KMS-11 (cell line): ENCODE measurements at regions not wholly inside any gene's neighbourhood (a gene's known extent, or its start where the extent isn't known, plus 50 kb on each side); places are given as distances from the start of the nearest gene placed in this dataset.

Experiments
- H2AFZ ChIP-seq: fragments of 200-600 bp; sonication (generic); 2 replicates; pipeline ENCODE4 v1.6.1; 2016; ENCODE audit warnings: antibody characterized with exemption, mixed run types, low read depth
- H3K27ac ChIP-seq: fragments of 200-600 bp; sonication (generic); 2 replicates; pipeline ENCODE4 v1.6.1; 2016; ENCODE audit warnings: mild to moderate bottlenecking, mixed run types
- H3K27me3 ChIP-seq: fragments of 200-600 bp; sonication (generic); 2 replicates; pipeline ENCODE4 v1.6.1; 2017; ENCODE audit warnings: mild to moderate bottlenecking, low read depth, mixed run types, moderate library complexity; ENCODE audit not compliant: insufficient read depth
- H3K36me3 ChIP-seq: fragments of 200-600 bp; sonication (generic); 2 replicates; pipeline ENCODE4 v1.6.1; 2017; ENCODE audit warnings: mild to moderate bottlenecking, mixed run types; ENCODE audit not compliant: insufficient read depth
- H3K4me1 ChIP-seq: fragments of 200-600 bp; sonication (generic); 2 replicates; pipeline ENCODE4 v1.6.1; 2016; ENCODE audit warnings: mild to moderate bottlenecking, low read depth, mixed run types; ENCODE audit not compliant: poor library complexity, severe bottlenecking
- H3K4me2 ChIP-seq: fragments of 200-600 bp; sonication (generic); 2 replicates; pipeline ENCODE4 v1.7.0; 2016; ENCODE audit warnings: mild to moderate bottlenecking, mixed run types
- H3K4me3 ChIP-seq: fragments of 200-600 bp; sonication (generic); IDR thresholded peaks from 2 replicates; pipeline ENCODE4 v1.6.1; 2017; ENCODE audit warnings: low read depth, low read length, mixed read lengths; ENCODE audit not compliant: insufficient read depth
- H3K79me2 ChIP-seq: fragments of 200-600 bp; sonication (generic); 2 replicates; pipeline ENCODE4 v1.6.1; 2016; ENCODE audit warnings: low read depth, mixed run types; ENCODE audit not compliant: insufficient read depth
- H3K9ac ChIP-seq: fragments of 200-600 bp; sonication (generic); 2 replicates; pipeline ENCODE4 v1.6.1; 2016; ENCODE audit warnings: mild to moderate bottlenecking, mixed run types
- H4K20me1 ChIP-seq: fragments of 200-600 bp; sonication (generic); 2 replicates; pipeline ENCODE4 v1.6.1; 2016; ENCODE audit warnings: mild to moderate bottlenecking, mixed run types; ENCODE audit not compliant: insufficient read depth
- TF ChIP-seq, protein P1 (sequence below): fragments of 200-600 bp; sonication (generic); conservative IDR thresholded peaks from 2 replicates; pipeline ENCODE4 v1.6.1; 2017; ENCODE audit warnings: low read depth, mild to moderate bottlenecking, antibody characterized with exemption, low read length, moderate library complexity, mixed read lengths

DNA sequence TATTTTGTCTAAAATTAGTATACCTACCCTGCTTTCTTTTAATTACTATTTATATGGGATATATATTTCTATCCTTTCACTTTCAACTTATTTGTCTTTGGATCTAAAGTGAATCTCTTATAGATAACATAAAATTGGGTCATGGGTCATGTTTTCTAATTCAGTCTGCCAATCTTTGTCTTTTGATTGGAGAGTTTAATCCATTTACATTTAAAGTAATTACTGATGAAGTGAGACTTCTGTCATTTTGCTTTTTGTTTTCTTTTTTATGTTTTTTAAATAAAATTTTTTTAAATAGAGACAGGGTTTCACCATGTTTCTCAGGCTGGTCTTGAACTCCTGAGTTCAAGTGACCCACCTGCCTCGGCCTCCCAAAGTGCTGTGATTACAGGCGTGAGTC lies 50.5 kb upstream of the PRDM1 start:
- H3K27ac ChIP-seq = no peak overlapping the region
- H3K4me2 ChIP-seq = no peak overlapping the region
- H3K9ac ChIP-seq = no peak overlapping the region
- no peaks in the 10 kb centered on the region; the same call in 1 of the 2 replicates for H3K36me3 ChIP-seq
- TF ChIP-seq, protein P1, sequence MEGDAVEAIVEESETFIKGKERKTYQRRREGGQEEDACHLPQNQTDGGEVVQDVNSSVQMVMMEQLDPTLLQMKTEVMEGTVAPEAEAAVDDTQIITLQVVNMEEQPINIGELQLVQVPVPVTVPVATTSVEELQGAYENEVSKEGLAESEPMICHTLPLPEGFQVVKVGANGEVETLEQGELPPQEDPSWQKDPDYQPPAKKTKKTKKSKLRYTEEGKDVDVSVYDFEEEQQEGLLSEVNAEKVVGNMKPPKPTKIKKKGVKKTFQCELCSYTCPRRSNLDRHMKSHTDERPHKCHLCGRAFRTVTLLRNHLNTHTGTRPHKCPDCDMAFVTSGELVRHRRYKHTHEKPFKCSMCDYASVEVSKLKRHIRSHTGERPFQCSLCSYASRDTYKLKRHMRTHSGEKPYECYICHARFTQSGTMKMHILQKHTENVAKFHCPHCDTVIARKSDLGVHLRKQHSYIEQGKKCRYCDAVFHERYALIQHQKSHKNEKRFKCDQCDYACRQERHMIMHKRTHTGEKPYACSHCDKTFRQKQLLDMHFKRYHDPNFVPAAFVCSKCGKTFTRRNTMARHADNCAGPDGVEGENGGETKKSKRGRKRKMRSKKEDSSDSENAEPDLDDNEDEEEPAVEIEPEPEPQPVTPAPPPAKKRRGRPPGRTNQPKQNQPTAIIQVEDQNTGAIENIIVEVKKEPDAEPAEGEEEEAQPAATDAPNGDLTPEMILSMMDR = no peak
- no peak overlapping the region for H2AFZ ChIP-seq
- peaks cover 20% of the 10 kb centered on the region; the same call in 1 of the 2 replicates for H3K79me2 ChIP-seq
- no peaks in the 10 kb centered on the region for H4K20me1 ChIP-seq
- H3K27me3 ChIP-seq = no peaks in the 10 kb centered on the region
- H3K4me3 ChIP-seq = no peak overlapping the region
- peaks cover 20% of the 10 kb centered on the region for H3K4me1 ChIP-seq

DNA sequence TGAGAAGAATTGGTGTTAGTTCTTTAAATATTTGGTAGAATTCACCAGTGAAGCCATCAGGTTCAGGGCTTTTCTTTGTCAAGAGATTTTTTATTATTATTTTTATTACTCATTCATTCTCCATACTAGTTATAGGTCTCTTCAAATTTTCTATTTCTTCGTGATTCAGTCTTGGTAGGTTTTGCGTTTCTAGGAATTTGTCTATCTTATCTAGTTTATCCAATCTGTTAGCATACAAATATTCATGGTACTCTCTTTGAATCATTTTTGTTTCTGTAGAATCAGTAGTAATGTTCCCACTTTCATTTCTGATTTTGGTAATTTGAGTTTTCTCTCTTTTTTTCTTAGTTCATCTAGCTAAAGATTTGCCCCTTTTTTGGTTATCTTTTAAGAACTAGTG lies 52.3 kb upstream of the PRDM1 start:
- H3K9ac ChIP-seq = no peak overlapping the region
- H3K4me1 ChIP-seq = peaks cover 17% of the 10 kb centered on the region
- no peak overlapping the region for H3K4me2 ChIP-seq
- no peak overlapping the region for H3K4me3 ChIP-seq
- H3K36me3 ChIP-seq = no peaks in the 10 kb centered on the region; the same call in 1 of the 2 replicates
- no peaks in the 10 kb centered on the region for H4K20me1 ChIP-seq
- peaks cover 9% of the 10 kb centered on the region; the same call in 1 of the 2 replicates for H3K79me2 ChIP-seq
- TF ChIP-seq, protein P1 = no peak
- no peak overlapping the region for H2AFZ ChIP-seq
- H3K27me3 ChIP-seq = no peaks in the 10 kb centered on the region
- H3K27ac ChIP-seq = no peak overlapping the region

DNA sequence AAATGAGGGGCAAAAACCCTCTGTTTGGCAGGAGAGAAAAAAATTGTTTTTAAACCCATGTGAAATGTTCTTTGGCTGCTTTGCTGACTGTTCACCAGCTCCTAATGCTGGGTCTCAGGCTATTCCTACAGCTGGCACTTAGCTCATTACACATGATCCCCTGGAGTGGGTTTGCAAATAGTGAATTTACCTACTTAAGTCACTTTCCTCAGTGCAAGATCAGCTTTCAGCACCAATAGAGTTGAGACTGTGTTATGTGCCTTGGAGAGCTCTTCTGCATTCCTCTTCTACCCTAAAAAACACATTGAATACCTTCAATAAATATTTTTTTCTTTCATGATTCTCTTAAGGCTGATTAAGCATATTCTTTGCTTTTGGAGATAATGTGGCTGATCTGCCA lies 58.4 kb upstream of the PRDM1 start:
- no peak overlapping the region for H3K9ac ChIP-seq
- H2AFZ ChIP-seq = no peak overlapping the region
- H3K4me3 ChIP-seq = no peak overlapping the region
- H4K20me1 ChIP-seq = no peaks in the 10 kb centered on the region
- peaks cover 25% of the 10 kb centered on the region; the same call in 1 of the 2 replicates for H3K79me2 ChIP-seq
- no peak overlapping the region for H3K4me2 ChIP-seq
- no peaks in the 10 kb centered on the region for H3K27me3 ChIP-seq
- no peaks in the 10 kb centered on the region for H3K4me1 ChIP-seq
- TF ChIP-seq, protein P1 = no peak
- H3K36me3 ChIP-seq = no peaks in the 10 kb centered on the region
- H3K27ac ChIP-seq = no peak overlapping the region

DNA sequence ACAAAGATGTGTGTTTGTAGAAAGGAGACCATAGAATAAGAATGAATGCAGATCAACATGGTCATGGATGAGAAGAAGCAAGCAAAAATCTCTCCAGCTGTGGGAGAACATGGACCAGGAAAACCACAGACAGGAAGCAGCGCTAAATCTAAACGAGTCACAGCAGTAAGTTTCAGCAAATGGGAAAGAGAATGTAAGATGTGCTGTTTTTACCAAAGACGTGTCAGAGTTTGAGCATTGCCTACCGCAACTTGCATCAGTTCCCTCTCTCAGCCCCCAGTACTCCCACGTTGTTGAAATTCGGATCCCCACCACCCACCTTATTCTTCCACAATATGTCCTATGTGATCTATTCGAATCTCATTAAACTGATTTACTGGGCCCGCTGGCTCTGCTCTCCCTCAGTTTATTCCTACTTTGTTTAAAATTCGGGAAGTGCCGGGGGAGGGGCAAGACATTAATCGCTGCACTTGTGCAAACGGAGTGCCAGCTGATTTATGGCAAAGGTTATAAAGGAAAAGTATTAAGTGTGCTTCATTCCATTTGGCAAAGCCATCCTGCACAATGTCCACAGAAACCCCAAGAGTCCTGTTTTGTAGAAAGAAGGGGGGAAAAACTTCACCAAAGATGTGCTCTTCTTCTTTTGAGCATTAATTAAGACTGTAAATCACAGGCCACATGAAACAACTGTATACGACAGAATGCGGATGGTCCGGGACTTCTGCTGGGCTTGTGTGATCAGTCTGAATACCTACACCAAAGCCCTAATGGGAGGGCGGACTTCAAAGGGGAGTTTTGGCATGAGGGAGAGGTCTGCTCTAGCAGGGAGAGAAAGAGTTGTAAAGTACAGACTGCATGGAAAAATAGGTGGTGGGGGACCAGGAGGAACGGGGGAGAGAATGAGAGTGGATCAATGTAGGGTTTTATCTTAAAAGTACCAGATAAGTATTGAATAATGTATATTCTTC lies 59.1 kb upstream of the PRDM1 start:
- Histone ChIP-seq H3K4me2 (no peak overlapping the region), H3K27me3 (no peaks in the 10 kb centered on the region), H3K4me3 (no peak overlapping the region), H3K4me1 (no peaks in the 10 kb centered on the region), H3K9ac (no peak overlapping the region), H3K27ac (no peak overlapping the region), H2AFZ (no peak overlapping the region), H3K79me2 (peaks cover 25% of the 10 kb centered on the region; the same call in 1 of the 2 replicates), H3K36me3 (no peaks in the 10 kb centered on the region), H4K20me1 (no peaks in the 10 kb centered on the region)
- TF ChIP-seq, protein P1 = no peak
